OCI-LY3 (cell line): ENCODE measurements at regions not wholly inside any gene's neighbourhood (a gene's known extent, or its start where the extent isn't known, plus 50 kb on each side); places are given as distances from the start of the nearest gene placed in this dataset.

Source experiments
- EZH2phosphoT487 ChIP-seq: fragments of 200-600 bp; shearing (Covaris generic); IDR thresholded peaks from 2 replicates; pipeline ENCODE4 v1.6.1; 2018; ENCODE audit warnings: antibody characterized with exemption, mixed run types, low read depth
- TF ChIP-seq, protein P1 (sequence below): fragments of 200-600, 300-600 bp; sonication (generic); IDR thresholded peaks from 2 replicates; pipeline ENCODE4 v1.5.1; 2014; ENCODE audit warnings: antibody characterized with exemption, low read length, low read depth

DNA sequence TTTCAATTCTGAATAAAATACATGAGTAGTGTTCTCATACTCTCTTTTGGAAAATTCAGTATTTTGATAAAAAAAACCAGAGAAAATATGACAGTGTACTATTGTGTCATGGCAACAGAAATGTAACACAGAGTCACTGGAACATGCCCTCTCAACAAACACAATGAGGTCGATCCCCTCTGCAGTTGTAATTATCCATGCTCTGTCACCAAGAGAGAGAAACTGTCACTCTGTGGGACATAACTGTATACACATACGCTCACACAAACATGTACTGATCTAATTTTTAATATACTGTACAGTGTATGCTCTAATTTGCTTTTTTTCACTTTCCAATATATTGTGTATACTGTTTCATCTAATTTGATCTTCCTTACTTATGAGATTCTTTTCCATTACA is 1136.8 kb upstream of the TENM3 start:
- TF ChIP-seq, protein P1, sequence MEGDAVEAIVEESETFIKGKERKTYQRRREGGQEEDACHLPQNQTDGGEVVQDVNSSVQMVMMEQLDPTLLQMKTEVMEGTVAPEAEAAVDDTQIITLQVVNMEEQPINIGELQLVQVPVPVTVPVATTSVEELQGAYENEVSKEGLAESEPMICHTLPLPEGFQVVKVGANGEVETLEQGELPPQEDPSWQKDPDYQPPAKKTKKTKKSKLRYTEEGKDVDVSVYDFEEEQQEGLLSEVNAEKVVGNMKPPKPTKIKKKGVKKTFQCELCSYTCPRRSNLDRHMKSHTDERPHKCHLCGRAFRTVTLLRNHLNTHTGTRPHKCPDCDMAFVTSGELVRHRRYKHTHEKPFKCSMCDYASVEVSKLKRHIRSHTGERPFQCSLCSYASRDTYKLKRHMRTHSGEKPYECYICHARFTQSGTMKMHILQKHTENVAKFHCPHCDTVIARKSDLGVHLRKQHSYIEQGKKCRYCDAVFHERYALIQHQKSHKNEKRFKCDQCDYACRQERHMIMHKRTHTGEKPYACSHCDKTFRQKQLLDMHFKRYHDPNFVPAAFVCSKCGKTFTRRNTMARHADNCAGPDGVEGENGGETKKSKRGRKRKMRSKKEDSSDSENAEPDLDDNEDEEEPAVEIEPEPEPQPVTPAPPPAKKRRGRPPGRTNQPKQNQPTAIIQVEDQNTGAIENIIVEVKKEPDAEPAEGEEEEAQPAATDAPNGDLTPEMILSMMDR: no peak
- TF ChIP-seq EZH2phosphoT487: no peak
